B cell (primary cell): ENCODE measurements at regions not wholly inside any gene's neighbourhood (a gene's known extent, or its start where the extent isn't known, plus 50 kb on each side); places are given as distances from the start of the nearest gene placed in this dataset.

Source experiments
- ATAC-seq: fragments of 200-7000 bp; cut with Tn5 transposase; one replicate; pipeline ENCODE4 v1.10.0; 2021; ENCODE audit warnings: low read depth, mild to moderate bottlenecking, moderate number of reproducible peaks, moderate library complexity
- CTCF ChIA-PET: fragments of 350-600 bp; sonication (Branson Sonifier 250); formaldehyde crosslinking; loops from one replicate; lab custom pipeline; 2021; ENCODE audit warnings: antibody characterized with exemption, inconsistent platforms; lab: Charles Lee
- POLR2A ChIA-PET: fragments of 350-600 bp; sonication (Branson Sonifier 250); formaldehyde crosslinking; loops from one replicate; lab custom pipeline; 2021; ENCODE audit warnings: antibody characterized with exemption; lab: Charles Lee
- DNase-seq: peaks from one replicate; pipeline ENCODE4 v3.0.0; 2013
- H2AFZ ChIP-seq: 2 replicates; pipeline ENCODE4 v1.6.1; 2012; ENCODE audit warnings: mild to moderate bottlenecking, low read depth, low read length; ENCODE audit not compliant: insufficient read depth, poor library complexity, severe bottlenecking
- H3K27ac ChIP-seq, 2 donors: 1 replicate in 1 of 2; 2 replicates in 1 of 2; pipeline ENCODE4 v1.5.1; 2012 to 2013; ENCODE audit warnings: low read length in 2 of 2, mild to moderate bottlenecking in 2 of 2, moderate library complexity in 1 of 2
- H3K27me3 ChIP-seq, 4 experiments: fragments of 200-600 bp in 1 of 4; sonication (generic) in 1 of 4; replicated peaks in 1 of 4; 1 replicate in 2 of 4; 2 replicates in 2 of 4; pipeline versions ENCODE4 v1.6.1 to v1.7.0; 2013 to 2016; ENCODE audit warnings: low read length in 3 of 4, mild to moderate bottlenecking in 2 of 4, mixed read lengths in 1 of 4, moderate library complexity in 1 of 4; ENCODE audit not compliant: insufficient read depth in 4 of 4, control insufficient read depth in 3 of 4; ENCODE audit errors: control extremely low read depth in 1 of 4
- H3K36me3 ChIP-seq, 2 experiments: replicated peaks in 1 of 2; 1 replicate in 1 of 2; 2 replicates in 1 of 2; pipeline versions ENCODE4 v1.6.1 to v1.7.1; 2013; ENCODE audit warnings: low read length in 1 of 2; ENCODE audit not compliant: insufficient read depth in 2 of 2, control insufficient read depth in 1 of 2; ENCODE audit errors: control extremely low read depth in 1 of 2, extremely low read depth in 1 of 2
- H3K4me1 ChIP-seq, 2 donors: fragments of 200-600 bp in 1 of 2; sonication (generic) in 1 of 2; 1 replicate in 1 of 2; 2 replicates in 1 of 2; pipeline versions ENCODE4 v1.5.1 to v1.6.1; 2013 to 2017; ENCODE audit warnings: low read length in 2 of 2; ENCODE audit not compliant: control insufficient read depth in 2 of 2, insufficient read depth in 2 of 2
- H3K4me2 ChIP-seq: replicated peaks from 2 replicates; pipeline ENCODE3; 2012; ENCODE audit warnings: mild to moderate bottlenecking, low read depth, low read length; ENCODE audit not compliant: poor library complexity, severe bottlenecking
- H3K4me3 ChIP-seq, 5 experiments: fragments of 200-600 bp in 1 of 5; sonication (generic) in 1 of 5; 1 replicate in 3 of 5; 2 replicates in 2 of 5; pipeline versions ENCODE4 v1.5.1 to v1.7.0; 2011 to 2016; ENCODE audit warnings: low read length in 4 of 5, mild to moderate bottlenecking in 4 of 5, low read depth in 2 of 5, control low read depth in 1 of 5, moderate library complexity in 1 of 5; ENCODE audit not compliant: insufficient read depth in 1 of 5; ENCODE audit errors: control extremely low read depth in 1 of 5, extremely low read depth in 1 of 5
- H3K79me2 ChIP-seq: fragments of 200-600 bp; sonication (generic); one replicate; pipeline ENCODE4 v1.6.0; 2016; ENCODE audit warnings: low read length; ENCODE audit not compliant: control insufficient read depth, insufficient read depth
- H3K9ac ChIP-seq: fragments of 200-600 bp; sonication (generic); 2 replicates; pipeline ENCODE4 v1.6.1; 2017; ENCODE audit warnings: mild to moderate bottlenecking, low read length, moderate library complexity
- H3K9me3 ChIP-seq, 3 donors: one replicate each; pipeline versions ENCODE4 v1.6.1 to v1.7.1; 2013; ENCODE audit warnings: low read length in 2 of 3; ENCODE audit not compliant: control insufficient read depth in 2 of 3, insufficient read depth in 1 of 3; ENCODE audit errors: control extremely low read depth in 1 of 3
- H4K20me1 ChIP-seq: 2 replicates; pipeline ENCODE4 v1.6.0; 2012; ENCODE audit warnings: mild to moderate bottlenecking, low read length; ENCODE audit not compliant: insufficient read depth, control insufficient read depth, poor library complexity, severe bottlenecking
- H3K27ac Mint-ChIP-seq: one replicate; pipeline ENCODE4 v1.8.0; 2021; ENCODE audit warnings: mixed read lengths
- H3K27me3 Mint-ChIP-seq: one replicate; pipeline ENCODE4 v1.8.0; 2021; ENCODE audit warnings: mixed read lengths
- H3K4me1 Mint-ChIP-seq: one replicate; pipeline ENCODE4 v1.8.0; 2021; ENCODE audit warnings: mixed read lengths
- H3K4me3 Mint-ChIP-seq: one replicate; pipeline ENCODE4 v1.8.0; 2021; ENCODE audit warnings: mixed read lengths
- H3K9me3 Mint-ChIP-seq: one replicate; pipeline ENCODE4 v1.8.0; 2022; ENCODE audit warnings: mixed read lengths; ENCODE audit not compliant: insufficient read depth
- EZH2 ChIP-seq: IDR thresholded peaks from 2 replicates; pipeline ENCODE4 v1.6.1; 2012; ENCODE audit warnings: borderline replicate concordance, low read depth, mild to moderate bottlenecking, moderate library complexity, low read length; ENCODE audit not compliant: insufficient read depth, poor library complexity, severe bottlenecking
- WGBS: methylation state at CpG from one replicate; pipeline ENCODE4 v1.1.5; 2013; ENCODE audit warnings: missing lambda C conversion rate; ENCODE audit not compliant: insufficient coverage; 5-methylcytosine and 5-hydroxymethylcytosine counted together
- intact Hi-C: fragments of 100-400 bp; cut with micrococcal nuclease; formaldehyde crosslinking; loops from one replicate; pipeline ENCODE4 v1.10.0; 2022
- TF ChIP-seq, protein P1 (sequence below): fragments of 200-600 bp; IDR thresholded peaks from one replicate; pipeline ENCODE4 v1.8.0; 2022; ENCODE audit warnings: antibody characterized with exemption, mild to moderate bottlenecking

DNA sequence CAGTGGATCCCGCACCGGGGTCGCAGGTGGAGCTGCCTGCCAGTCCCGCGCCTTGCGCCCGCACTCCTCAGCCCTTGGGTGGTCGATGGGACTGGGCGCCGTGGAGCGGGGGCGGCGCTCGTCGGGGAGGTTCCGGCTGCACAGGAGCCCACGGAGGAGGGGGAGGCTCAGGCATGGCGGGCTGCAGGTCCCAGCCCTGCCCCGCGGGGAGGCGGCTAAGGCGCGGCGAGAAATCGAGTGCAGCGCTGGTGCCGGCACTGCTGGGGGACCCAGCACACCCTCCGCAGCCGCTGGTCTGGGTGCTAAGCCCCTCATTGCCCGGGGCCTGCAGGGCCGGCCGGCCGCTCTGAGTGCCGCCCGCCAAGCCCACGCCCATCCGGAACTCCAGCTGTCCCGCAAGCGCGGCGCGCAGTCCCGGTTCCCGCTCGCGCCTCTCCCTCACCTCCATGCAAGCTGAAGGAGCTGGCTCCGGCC, 120.6 kb upstream of the MEF2C start:
- WGBS, result 99% methylated on average over 47 of the region's 47 CpGs
- no peak for DNase-seq
- CTCF ChIA-PET, result no interaction called here

DNA sequence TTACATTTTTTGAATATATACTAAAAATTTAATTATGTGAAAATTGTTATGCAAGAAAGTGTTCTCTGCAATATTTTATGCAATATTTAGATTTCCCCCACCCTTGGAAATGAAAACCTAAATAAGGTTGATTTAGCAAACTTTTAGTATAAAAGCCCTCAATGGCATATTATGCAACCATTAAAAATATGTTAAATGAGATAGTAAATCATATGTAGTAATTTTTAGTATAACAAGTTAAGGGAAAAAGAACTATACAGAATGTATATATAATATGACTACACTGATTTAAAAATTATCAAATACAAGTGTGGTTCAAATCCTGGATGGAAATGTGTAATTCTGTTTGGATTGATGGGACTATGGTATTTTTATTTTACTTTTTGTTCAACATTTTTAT, 116.9 kb upstream of the MEF2C start:
- Histone ChIP-seq H3K9ac (no peak overlapping the region), H4K20me1 (no peaks in the 10 kb centered on the region), H3K4me2 (no peak overlapping the region), H3K4me1 (no peaks in the 10 kb centered on the region), H3K36me3 (no peaks in the 10 kb centered on the region), H2AFZ (no peak overlapping the region), H3K79me2 (no peaks in the 10 kb centered on the region), H3K27me3 (no peaks in the 10 kb centered on the region), H3K4me3 (no peak overlapping the region), H3K27ac (no peak overlapping the region), H3K9me3 (peaks cover 0 to 15% (median 0%) of the 10 kb centered on the region in 3 donors)
- CTCF ChIA-PET, result no interaction called here
- POLR2A ChIA-PET, result no interaction called here
- TF ChIP-seq, protein P1, sequence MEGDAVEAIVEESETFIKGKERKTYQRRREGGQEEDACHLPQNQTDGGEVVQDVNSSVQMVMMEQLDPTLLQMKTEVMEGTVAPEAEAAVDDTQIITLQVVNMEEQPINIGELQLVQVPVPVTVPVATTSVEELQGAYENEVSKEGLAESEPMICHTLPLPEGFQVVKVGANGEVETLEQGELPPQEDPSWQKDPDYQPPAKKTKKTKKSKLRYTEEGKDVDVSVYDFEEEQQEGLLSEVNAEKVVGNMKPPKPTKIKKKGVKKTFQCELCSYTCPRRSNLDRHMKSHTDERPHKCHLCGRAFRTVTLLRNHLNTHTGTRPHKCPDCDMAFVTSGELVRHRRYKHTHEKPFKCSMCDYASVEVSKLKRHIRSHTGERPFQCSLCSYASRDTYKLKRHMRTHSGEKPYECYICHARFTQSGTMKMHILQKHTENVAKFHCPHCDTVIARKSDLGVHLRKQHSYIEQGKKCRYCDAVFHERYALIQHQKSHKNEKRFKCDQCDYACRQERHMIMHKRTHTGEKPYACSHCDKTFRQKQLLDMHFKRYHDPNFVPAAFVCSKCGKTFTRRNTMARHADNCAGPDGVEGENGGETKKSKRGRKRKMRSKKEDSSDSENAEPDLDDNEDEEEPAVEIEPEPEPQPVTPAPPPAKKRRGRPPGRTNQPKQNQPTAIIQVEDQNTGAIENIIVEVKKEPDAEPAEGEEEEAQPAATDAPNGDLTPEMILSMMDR, result no peak
- TF ChIP-seq EZH2, result no peak
- ATAC-seq (no peak), DNase-seq (no peak)
- intact Hi-C loops, result no loop called here
- no peak overlapping the region for H3K27ac Mint-ChIP-seq
- H3K4me1 Mint-ChIP-seq, result no peaks in the 10 kb centered on the region
- no peak overlapping the region for H3K4me3 Mint-ChIP-seq
- no peaks in the 10 kb centered on the region for H3K9me3 Mint-ChIP-seq
- no peaks in the 10 kb centered on the region for H3K27me3 Mint-ChIP-seq

More for the DNA sequence above, 120.6 kb upstream of the MEF2C start:
- no peak overlapping the region for H3K27ac Mint-ChIP-seq
- intact Hi-C loops, result no loop called here
- no peaks in the 10 kb centered on the region for H3K9me3 Mint-ChIP-seq
- Histone ChIP-seq H3K4me2 (no peak overlapping the region), H3K36me3 (no peaks in the 10 kb centered on the region), H3K9ac (no peak overlapping the region), H3K4me3 (no peak overlapping the region), H3K4me1 (no peaks in the 10 kb centered on the region), H3K79me2 (no peaks in the 10 kb centered on the region), H3K27me3 (no peaks in the 10 kb centered on the region), H3K9me3 (peaks cover 0 to 18% (median 1%) of the 10 kb centered on the region in 3 donors), H2AFZ (no peak overlapping the region), H3K27ac (no peak overlapping the region), H4K20me1 (no peaks in the 10 kb centered on the region)
- ATAC-seq, result no peak
- no peak for TF ChIP-seq EZH2
- TF ChIP-seq, protein P1, result no peak
- H3K4me3 Mint-ChIP-seq, result no peak overlapping the region
- no peaks in the 10 kb centered on the region for H3K4me1 Mint-ChIP-seq
- POLR2A ChIA-PET, result no interaction called here
- no peaks in the 10 kb centered on the region for H3K27me3 Mint-ChIP-seq
